ENCODE measurements at regions not wholly inside any gene's neighbourhood (a gene's known extent, or its start where the extent isn't known, plus 50 kb on each side); places are given as distances from the start of the nearest gene placed in this dataset.

- 80 to 92% (median 86%) methylated on average over 11 to 16 of the region's 16 CpGs for WGBS, 5 donors
- peaks cover 0 to 3% (median 0%) of the 10 kb centered on the region in 8 donors for H3K9me3 ChIP-seq
- intact Hi-C loops (cut with DNase I; ENCODE audit: low total_unique reads): no loop called here
- peaks cover 0 to 6% (median 0%) of the 10 kb centered on the region in 7 donors for H3K27me3 ChIP-seq (replicated peaks in 1 of 7)
- no peak overlapping the region for H3K27ac ChIP-seq
- TF ChIP-seq POLR2A (IDR thresholded peaks at IDR 0.05): no peak
- TF ChIP-seq CTCF (IDR thresholded peaks at IDR 0.05 in 8 of 11, conservative IDR thresholded peaks at IDR 0.05 in 3 of 11): no peak
- TF ChIP-seq POLR2AphosphoS5 (IDR thresholded peaks at IDR 0.05): no peak
- no peak overlapping the region for H3K4me3 ChIP-seq
- H3K4me1 ChIP-seq: no peaks in the 10 kb centered on the region
- no peaks in the 10 kb centered on the region for H3K36me3 ChIP-seq
- no peak for DNase-seq
Observed at GRCh38 chr1:94629259-94630181, 88.0 kb upstream of the F3 start.

- DNase-seq: no peak
- Histone ChIP-seq H3K4me3 (no peak overlapping the region), H3K4me1 (no peaks in the 10 kb centered on the region), H3K36me3 (no peaks in the 10 kb centered on the region), H3K9me3 (peaks cover 0 to 3% (median 0%) of the 10 kb centered on the region in 8 donors), H3K27ac (no peak overlapping the region), H3K27me3 (replicated peaks in 1 of 7) (peaks cover 0 to 6% (median 0%) of the 10 kb centered on the region in 7 donors)
- intact Hi-C loops (cut with DNase I; ENCODE audit: low total_unique reads): no loop called here
- TF ChIP-seq POLR2AphosphoS5 (IDR thresholded peaks at IDR 0.05) (no peak), POLR2A (IDR thresholded peaks at IDR 0.05) (no peak), CTCF (IDR thresholded peaks at IDR 0.05 in 8 of 11, conservative IDR thresholded peaks at IDR 0.05 in 3 of 11) (no peak)
- 73 to 91% (median 87%) methylated on average over 2 to 6 of the region's 6 CpGs for WGBS, 5 donors
Observed at GRCh38 chr1:94628499-94628843, 86.9 kb upstream of the F3 start.

- intact Hi-C loops (cut with DNase I; ENCODE audit: low total_unique reads): no loop called here
Observed at GRCh38 chr1:94627771-94628498, 86.4 kb upstream of the F3 start.

More at GRCh38 chr1:94627771-94628498, 86.4 kb upstream of the F3 start:
- DNase-seq: no peak
- Histone ChIP-seq H3K27me3 (replicated peaks in 1 of 7) (peaks cover 0 to 8% (median 0%) of the 10 kb centered on the region in 7 donors), H3K4me1 (no peaks in the 10 kb centered on the region), H3K9me3 (peaks cover 0 to 3% (median 0%) of the 10 kb centered on the region in 8 donors), H3K27ac (no peak overlapping the region), H3K4me3 (no peak overlapping the region), H3K36me3 (no peaks in the 10 kb centered on the region)
- WGBS, 5 donors: 73 to 95% (median 87%) methylated on average over 8 to 10 of the region's 10 CpGs
- TF ChIP-seq POLR2AphosphoS5 (IDR thresholded peaks at IDR 0.05) (no peak), CTCF (IDR thresholded peaks at IDR 0.05 in 8 of 11, conservative IDR thresholded peaks at IDR 0.05 in 3 of 11) (no peak), POLR2A (IDR thresholded peaks at IDR 0.05) (no peak)

All from spleen (tissue), 11 donors.